Uterus (tissue), 2 donors: ENCODE measurements at regions not wholly inside any gene's neighbourhood (a gene's known extent, or its start where the extent isn't known, plus 50 kb on each side); places are given as distances from the start of the nearest gene placed in this dataset.

ENCODE experiments used
- POLR2A ChIP-seq, 2 donors: fragments of 450-650 bp; IDR thresholded peaks; one replicate each; pipeline ENCODE4 v1.6.1; 2016; ENCODE audit warnings: antibody characterized with exemption in 2 of 2, mild to moderate bottlenecking in 1 of 2, moderate library complexity in 1 of 2
- TF ChIP-seq, protein P1 (sequence below), 4 experiments: fragments of 200-600 bp in 2 of 4; fragments of 450-650 bp in 2 of 4; sonication (generic) in 2 of 4; IDR thresholded peaks; one replicate each; pipeline ENCODE4 v1.5.1; 2016 to 2019; ENCODE audit warnings: antibody characterized with exemption in 4 of 4, mild to moderate bottlenecking in 2 of 4, moderate library complexity in 1 of 4

DNA sequence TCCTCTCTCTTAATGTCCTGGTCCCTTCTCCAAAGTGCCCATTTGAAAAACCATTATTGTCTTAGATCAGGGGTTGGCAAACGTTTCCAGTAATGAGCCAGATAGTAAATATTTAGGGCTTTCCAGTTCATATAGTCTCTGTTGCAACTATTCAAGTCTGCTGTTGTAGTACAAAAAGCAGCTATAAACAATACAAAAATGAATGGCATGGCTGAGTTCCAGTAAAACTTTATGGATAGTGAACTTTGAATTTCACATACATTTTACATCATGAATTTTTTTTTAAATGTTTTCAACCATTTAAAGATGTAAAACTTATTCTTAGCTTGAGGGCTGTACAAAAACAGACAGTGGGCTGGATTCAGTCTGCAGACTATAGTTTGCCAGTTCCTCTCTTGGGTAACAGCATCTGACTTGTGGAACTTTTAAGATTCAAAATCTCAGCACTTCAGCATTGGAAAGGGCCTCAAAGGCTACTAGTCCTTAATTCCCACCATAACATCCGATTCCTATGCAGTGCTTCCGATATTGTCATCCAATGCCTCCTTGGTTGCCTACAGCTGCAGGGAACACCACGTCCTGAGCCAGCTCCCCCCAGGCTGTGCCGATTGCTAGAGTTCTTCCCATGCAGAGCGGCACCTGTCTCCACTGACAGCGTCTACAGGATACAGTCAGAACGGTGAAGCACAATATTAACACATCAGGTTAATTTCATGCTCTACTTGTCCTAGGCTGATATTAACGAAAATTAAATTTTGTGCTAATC is 65.6 kb upstream of the E2F8 start:
- no peak for TF ChIP-seq POLR2A (IDR thresholded peaks at IDR 0.05)
- TF ChIP-seq, protein P1, sequence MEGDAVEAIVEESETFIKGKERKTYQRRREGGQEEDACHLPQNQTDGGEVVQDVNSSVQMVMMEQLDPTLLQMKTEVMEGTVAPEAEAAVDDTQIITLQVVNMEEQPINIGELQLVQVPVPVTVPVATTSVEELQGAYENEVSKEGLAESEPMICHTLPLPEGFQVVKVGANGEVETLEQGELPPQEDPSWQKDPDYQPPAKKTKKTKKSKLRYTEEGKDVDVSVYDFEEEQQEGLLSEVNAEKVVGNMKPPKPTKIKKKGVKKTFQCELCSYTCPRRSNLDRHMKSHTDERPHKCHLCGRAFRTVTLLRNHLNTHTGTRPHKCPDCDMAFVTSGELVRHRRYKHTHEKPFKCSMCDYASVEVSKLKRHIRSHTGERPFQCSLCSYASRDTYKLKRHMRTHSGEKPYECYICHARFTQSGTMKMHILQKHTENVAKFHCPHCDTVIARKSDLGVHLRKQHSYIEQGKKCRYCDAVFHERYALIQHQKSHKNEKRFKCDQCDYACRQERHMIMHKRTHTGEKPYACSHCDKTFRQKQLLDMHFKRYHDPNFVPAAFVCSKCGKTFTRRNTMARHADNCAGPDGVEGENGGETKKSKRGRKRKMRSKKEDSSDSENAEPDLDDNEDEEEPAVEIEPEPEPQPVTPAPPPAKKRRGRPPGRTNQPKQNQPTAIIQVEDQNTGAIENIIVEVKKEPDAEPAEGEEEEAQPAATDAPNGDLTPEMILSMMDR (IDR thresholded peaks at IDR 0.05), result no peak
